Mesenchymal stem cell (in vitro differentiated cells and primary cell): ENCODE measurements at regions not wholly inside any gene's neighbourhood (a gene's known extent, or its start where the extent isn't known, plus 50 kb on each side); places are given as distances from the start of the nearest gene placed in this dataset.

ENCODE experiments used
- DNase-seq: peaks from one replicate; pipeline ENCODE4 v3.0.0-alpha.2; 2013
- H2AFZ ChIP-seq: one replicate; pipeline ENCODE4 v1.6.1; 2013; ENCODE audit warnings: low read depth, mild to moderate bottlenecking, control low read depth, inconsistent platforms, low read length, moderate library complexity
- H2AK5ac ChIP-seq: 2 replicates; pipeline ENCODE4 v1.6.1; 2013; ENCODE audit warnings: low read length, moderate library complexity, mild to moderate bottlenecking, inconsistent platforms; ENCODE audit not compliant: severe bottlenecking
- H2BK120ac ChIP-seq: one replicate; pipeline ENCODE4 v1.6.1; 2013; ENCODE audit warnings: low read depth, mild to moderate bottlenecking, inconsistent platforms, low read length, moderate library complexity
- H2BK12ac ChIP-seq, 2 experiments: one replicate each; pipeline ENCODE4 v1.6.1; 2013; ENCODE audit warnings: inconsistent platforms in 2 of 2, low read length in 2 of 2, mild to moderate bottlenecking in 2 of 2, moderate library complexity in 2 of 2, control low read depth in 1 of 2
- H2BK15ac ChIP-seq: one replicate; pipeline ENCODE4 v1.6.1; 2013; ENCODE audit warnings: mild to moderate bottlenecking, low read depth, inconsistent platforms; ENCODE audit not compliant: poor library complexity, severe bottlenecking
- H2BK5ac ChIP-seq: 2 replicates; pipeline ENCODE4 v1.6.1; 2013; ENCODE audit warnings: low read depth, mild to moderate bottlenecking, low read length, control low read depth, inconsistent platforms; ENCODE audit not compliant: poor library complexity, severe bottlenecking
- H3K14ac ChIP-seq, 2 experiments: one replicate each; pipeline ENCODE4 v1.6.1; 2013; ENCODE audit warnings: inconsistent platforms in 2 of 2, low read length in 2 of 2, control low read depth in 1 of 2, mild to moderate bottlenecking in 1 of 2, moderate library complexity in 1 of 2
- H3K18ac ChIP-seq, 2 experiments: one replicate each; pipeline ENCODE4 v1.6.1; 2013; ENCODE audit warnings: inconsistent platforms in 2 of 2, low read length in 2 of 2, control low read depth in 1 of 2, low read depth in 1 of 2, mild to moderate bottlenecking in 1 of 2
- H3K23ac ChIP-seq, 2 experiments: one replicate each; pipeline ENCODE4 v1.6.1; 2013; ENCODE audit warnings: inconsistent platforms in 2 of 2, low read length in 2 of 2, mild to moderate bottlenecking in 2 of 2, moderate library complexity in 2 of 2, control low read depth in 1 of 2
- H3K27ac ChIP-seq: 2 replicates; pipeline ENCODE4 v1.5.1; 2013; ENCODE audit warnings: mild to moderate bottlenecking, moderate library complexity, low read length, control low read depth, inconsistent platforms; ENCODE audit not compliant: poor library complexity, severe bottlenecking
- H3K27me3 ChIP-seq, 2 experiments: 2 replicates each; pipeline versions ENCODE4 v1.6.1 to v1.7.0; 2013; ENCODE audit warnings: low read length in 2 of 2, mild to moderate bottlenecking in 2 of 2, moderate library complexity in 2 of 2, control low read depth in 1 of 2, inconsistent platforms in 1 of 2; ENCODE audit not compliant: control insufficient read depth in 1 of 2, insufficient read depth in 1 of 2
- H3K36me3 ChIP-seq, 2 experiments: 2 replicates each; pipeline versions ENCODE4 v1.6.1 to v1.7.0; 2013; ENCODE audit warnings: low read length in 2 of 2, control low read depth in 1 of 2, inconsistent platforms in 1 of 2, low read depth in 1 of 2, mild to moderate bottlenecking in 1 of 2; ENCODE audit not compliant: insufficient read depth in 2 of 2, control insufficient read depth in 1 of 2
- H3K4ac ChIP-seq, 2 experiments: one replicate each; pipeline ENCODE4 v1.6.1; 2013; ENCODE audit warnings: inconsistent platforms in 2 of 2, low read length in 2 of 2, mild to moderate bottlenecking in 2 of 2, moderate library complexity in 2 of 2, control low read depth in 1 of 2, low read depth in 1 of 2
- H3K4me1 ChIP-seq: 2 replicates; pipeline ENCODE4 v1.6.1; 2013; ENCODE audit warnings: low read depth, low read length, control low read depth; ENCODE audit not compliant: control insufficient read depth, insufficient read depth
- H3K4me2 ChIP-seq: 2 replicates; pipeline ENCODE4 v1.6.1; 2013; ENCODE audit warnings: low read length, mild to moderate bottlenecking, inconsistent platforms; ENCODE audit not compliant: poor library complexity, severe bottlenecking
- H3K4me3 ChIP-seq, 2 experiments: 2 replicates each; pipeline versions ENCODE4 v1.5.1 to v1.7.0; 2013; ENCODE audit warnings: low read length in 2 of 2, mild to moderate bottlenecking in 2 of 2, control low read depth in 1 of 2, low read depth in 1 of 2; ENCODE audit not compliant: insufficient read depth in 1 of 2
- H3K79me1 ChIP-seq: replicated peaks from 2 replicates; pipeline ENCODE4 v1.6.1; 2013; ENCODE audit warnings: mild to moderate bottlenecking, control low read depth, low read length, inconsistent platforms; ENCODE audit not compliant: poor library complexity, severe bottlenecking
- H3K9ac ChIP-seq: 2 replicates; pipeline ENCODE4 v1.7.0; 2013; ENCODE audit warnings: mild to moderate bottlenecking, low read length, moderate library complexity
- H3K9me3 ChIP-seq: 2 replicates; pipeline ENCODE4 v1.7.0; 2013; ENCODE audit warnings: mild to moderate bottlenecking, low read length; ENCODE audit not compliant: control insufficient read depth
- H4K8ac ChIP-seq: one replicate; pipeline ENCODE4 v1.6.1; 2013; ENCODE audit warnings: inconsistent platforms, mild to moderate bottlenecking, low read length, moderate library complexity
- H4K91ac ChIP-seq: one replicate; pipeline ENCODE4 v1.6.1; 2013; ENCODE audit warnings: mild to moderate bottlenecking, low read length, inconsistent platforms
- WGBS: methylation state at CpG from one replicate; pipeline ENCODE4 v1.1.7; 2013; ENCODE audit warnings: mixed read lengths; 5-methylcytosine and 5-hydroxymethylcytosine counted together

- H2AFZ ChIP-seq = no peak overlapping the region
- 78% methylated on average over 3 of the region's 3 CpGs for WGBS
Observed at GRCh38 chr2:10502803-10503107, 54.6 kb upstream of the ODC1 start.

GRCh38 chr2:10501980-10502802 is 54.1 kb upstream of the ODC1 start:
- Histone ChIP-seq H3K9ac (no peak overlapping the region), H3K23ac (no peak overlapping the region), H2AFZ (no peak overlapping the region), H3K4me3 (no peak overlapping the region), H4K91ac (no peak overlapping the region), H3K36me3 (no peaks in the 10 kb centered on the region), H3K4me2 (no peak overlapping the region), H3K14ac (peak overlapping the region in 1 of 2 experiments; percentile 69), H4K8ac (no peak overlapping the region), H3K4ac (no peak overlapping the region), H2BK12ac (no peak overlapping the region), H2BK120ac (no peak overlapping the region), H2BK15ac (peak overlapping the region; percentile 54), H3K9me3 (no peaks in the 10 kb centered on the region), H3K18ac (no peak overlapping the region), H2AK5ac (no peak overlapping the region), H2BK5ac (no peak overlapping the region), H3K4me1 (peaks cover 12% of the 10 kb centered on the region), H3K79me1 (no peaks in the 10 kb centered on the region), H3K27me3 (peaks cover 12 to 84% of the 10 kb centered on the region in 2 experiments), H3K27ac (no peak overlapping the region)
- no peak for DNase-seq
- 87% methylated on average over 20 of the region's 20 CpGs for WGBS

More at GRCh38 chr2:10502803-10503107, 54.6 kb upstream of the ODC1 start:
- Histone ChIP-seq H3K79me1 (no peaks in the 10 kb centered on the region), H3K27me3 (peaks cover 12 to 79% of the 10 kb centered on the region in 2 experiments), H3K4me3 (no peak overlapping the region), H3K9me3 (no peaks in the 10 kb centered on the region), H2AK5ac (no peak overlapping the region), H4K91ac (no peak overlapping the region), H2BK5ac (no peak overlapping the region), H3K27ac (no peak overlapping the region), H3K23ac (no peak overlapping the region), H3K4ac (no peak overlapping the region), H2BK120ac (no peak overlapping the region), H3K14ac (peak overlapping the region in 1 of 2 experiments; percentile 69), H3K4me1 (peaks cover 9% of the 10 kb centered on the region), H4K8ac (no peak overlapping the region), H3K18ac (no peak overlapping the region), H2BK15ac (no peak overlapping the region), H3K36me3 (no peaks in the 10 kb centered on the region), H3K4me2 (no peak overlapping the region), H2BK12ac (no peak overlapping the region), H3K9ac (no peak overlapping the region)
- DNase-seq = no peak

- H3K9ac ChIP-seq = no peak overlapping the region
- no peak overlapping the region for H3K23ac ChIP-seq
- H3K27me3 ChIP-seq = peaks cover 12 to 84% of the 10 kb centered on the region in 2 experiments
- H3K14ac ChIP-seq = no peak overlapping the region
- H3K79me1 ChIP-seq = no peaks in the 10 kb centered on the region
- no peak overlapping the region for H2BK15ac ChIP-seq
- H3K4me2 ChIP-seq = no peak overlapping the region
- no peak for DNase-seq
- 88% methylated on average over 9 of the region's 9 CpGs for WGBS
- H2AK5ac ChIP-seq = no peak overlapping the region
- no peaks in the 10 kb centered on the region for H3K9me3 ChIP-seq
- H4K91ac ChIP-seq = no peak overlapping the region
- H3K4me1 ChIP-seq = peaks cover 12% of the 10 kb centered on the region
- H2BK120ac ChIP-seq = no peak overlapping the region
- H3K27ac ChIP-seq = no peak overlapping the region
- H3K4me3 ChIP-seq = no peak overlapping the region
- H4K8ac ChIP-seq = no peak overlapping the region
- H3K18ac ChIP-seq = no peak overlapping the region
- no peak overlapping the region for H2BK5ac ChIP-seq
- H3K4ac ChIP-seq = no peak overlapping the region
- H2AFZ ChIP-seq = no peak overlapping the region
- no peak overlapping the region for H2BK12ac ChIP-seq
- no peaks in the 10 kb centered on the region for H3K36me3 ChIP-seq
Observed at GRCh38 chr2:10501451-10501961, 53.4 kb upstream of the ODC1 start.

- H3K79me1 ChIP-seq = no peaks in the 10 kb centered on the region
- H3K9me3 ChIP-seq = no peaks in the 10 kb centered on the region
- no peak overlapping the region for H3K4me2 ChIP-seq
- no peak overlapping the region for H3K4me3 ChIP-seq
- H2BK5ac ChIP-seq = no peak overlapping the region
- H2AFZ ChIP-seq = no peak overlapping the region
- no peak overlapping the region for H3K9ac ChIP-seq
- no peak overlapping the region for H2BK120ac ChIP-seq
- H3K27ac ChIP-seq = no peak overlapping the region
- no peaks in the 10 kb centered on the region for H3K36me3 ChIP-seq
- H3K27me3 ChIP-seq = peaks cover 12 to 86% of the 10 kb centered on the region in 2 experiments
- H3K18ac ChIP-seq = no peak overlapping the region
- no peak overlapping the region for H4K91ac ChIP-seq
- no peak overlapping the region for H4K8ac ChIP-seq
- H2BK12ac ChIP-seq = no peak overlapping the region
- no peak overlapping the region for H2BK15ac ChIP-seq
- no peak for DNase-seq
- no peak overlapping the region for H3K14ac ChIP-seq
- WGBS = 84% methylated on average over 21 of the region's 22 CpGs
- no peak overlapping the region for H2AK5ac ChIP-seq
- no peak overlapping the region for H3K4ac ChIP-seq
- H3K23ac ChIP-seq = no peak overlapping the region
- peaks cover 12% of the 10 kb centered on the region for H3K4me1 ChIP-seq
Observed at GRCh38 chr2:10500601-10501361, 52.7 kb upstream of the ODC1 start.
